Body of pancreas (tissue), 4 donors: ENCODE measurements at regions not wholly inside any gene's neighbourhood (a gene's known extent, or its start where the extent isn't known, plus 50 kb on each side); places are given as distances from the start of the nearest gene placed in this dataset.

Source experiments
- ATAC-seq: fragments of 150-250 bp; one replicate; pipeline ENCODE4 v1.9.1; 2016
- DNase-seq, 4 donors: peaks; one replicate each; pipeline ENCODE4 v3.0.0-alpha.2; 2019
- H3K27ac ChIP-seq, 4 donors: fragments of 200-600 bp; sonication (generic); 1 replicate in 3 of 4; 2 replicates in 1 of 4; pipeline versions ENCODE4 v1.5.1 to v1.6.1; 2016 to 2019; ENCODE audit warnings: mild to moderate bottlenecking in 1 of 4, mixed read lengths in 1 of 4, moderate library complexity in 1 of 4
- H3K27me3 ChIP-seq, 2 donors: fragments of 200-600 bp; sonication (generic); one replicate each; pipeline ENCODE4 v1.6.0; 2016; ENCODE audit warnings: mild to moderate bottlenecking in 1 of 2
- H3K36me3 ChIP-seq, 2 donors: fragments of 200-600 bp; sonication (generic); replicated peaks in 1 of 2; 2 replicates each; pipeline ENCODE4 v1.5.1; 2016; ENCODE audit warnings: low read depth in 2 of 2; ENCODE audit not compliant: insufficient read depth in 1 of 2
- H3K4me1 ChIP-seq: fragments of 200-600 bp; sonication (generic); one replicate; pipeline ENCODE4 v1.6.0; 2016
- H3K4me3 ChIP-seq, 2 donors: fragments of 200-600 bp; sonication (generic); 1 replicate in 1 of 2; 2 replicates in 1 of 2; pipeline ENCODE4 v1.5.1; 2016 to 2019
- H3K9me3 ChIP-seq, 3 donors: fragments of 200-600 bp; sonication (generic); 1 replicate in 2 of 3; 2 replicates in 1 of 3; pipeline ENCODE4 v1.5.1; 2016
- CTCF ChIP-seq, 7 experiments: fragments of 450-650 bp in 4 of 7; fragments of 200-600 bp in 3 of 7; sonication (generic) in 3 of 7; IDR thresholded peaks; one replicate each; pipeline ENCODE4 v1.5.1; 2016 to 2019; ENCODE audit warnings: antibody characterized with exemption in 7 of 7
- POLR2A ChIP-seq, 3 donors: fragments of 450-650 bp; IDR thresholded peaks; one replicate each; pipeline ENCODE4 v1.6.1; 2016; ENCODE audit warnings: antibody characterized with exemption in 3 of 3, mild to moderate bottlenecking in 2 of 3
- WGBS, 2 donors: methylation state at CpG; one replicate each; pipeline ENCODE4 v1.1.5; 2017; 5-methylcytosine and 5-hydroxymethylcytosine counted together
- intact Hi-C: fragments of 100-400 bp; cut with DNase I; formaldehyde crosslinking; loops from one replicate; pipeline ENCODE4 v1.15.1; 2023

GRCh38 chr3:10763248-10763620, 52.8 kb upstream of the SLC6A11 start:
- intact Hi-C loops: loop anchor here (10.0 kb wide), 1 partner anchor 122 kb away; no protein-coding TSS in a partner anchor
- Histone ChIP-seq H3K4me3 (no peak overlapping the region), H3K4me1 (no peaks in the 10 kb centered on the region), H3K27me3 (no peaks in the 10 kb centered on the region), H3K36me3 (no peaks in the 10 kb centered on the region), H3K27ac (no peak overlapping the region), H3K9me3 (no peaks in the 10 kb centered on the region)
- ATAC-seq (no peak), DNase-seq (no peak)
- TF ChIP-seq CTCF (IDR thresholded peaks at IDR 0.05) (no peak), POLR2A (IDR thresholded peaks at IDR 0.05) (no peak)
- WGBS, 2 donors: 73 to 77% methylated on average over 9 of the region's 9 CpGs

- Histone ChIP-seq H3K4me1 (no peaks in the 10 kb centered on the region), H3K27me3 (no peaks in the 10 kb centered on the region), H3K27ac (no peak overlapping the region), H3K4me3 (no peak overlapping the region), H3K9me3 (no peaks in the 10 kb centered on the region), H3K36me3 (no peaks in the 10 kb centered on the region)
- ATAC-seq: no peak
- WGBS, 2 donors: 75 to 81% methylated on average over 5 to 10 of the region's 10 CpGs
- no peak for DNase-seq
- intact Hi-C loops: loop anchor here (10.0 kb wide), 1 partner anchor 121 kb away; no protein-coding TSS in a partner anchor
- TF ChIP-seq POLR2A (IDR thresholded peaks at IDR 0.05): no peak
- no peak for TF ChIP-seq CTCF (IDR thresholded peaks at IDR 0.05)
These were observed 52.2 kb upstream of the SLC6A11 start for GRCh38 chr3:10763817-10764258.

- 35 to 36% methylated on average over 16 to 32 of the region's 32 CpGs for WGBS, 2 donors
- DNase-seq (no peak), ATAC-seq (no peak)
- Histone ChIP-seq H3K4me3 (no peak overlapping the region), H3K9me3 (no peaks in the 10 kb centered on the region), H3K27me3 (no peaks in the 10 kb centered on the region), H3K27ac (no peak overlapping the region), H3K4me1 (no peaks in the 10 kb centered on the region), H3K36me3 (no peaks in the 10 kb centered on the region)
- intact Hi-C loops: loop anchor here (10.0 kb wide), 1 partner anchor 120 kb away; no protein-coding TSS in a partner anchor
- TF ChIP-seq CTCF (IDR thresholded peaks at IDR 0.05): no peak
- TF ChIP-seq POLR2A (IDR thresholded peaks at IDR 0.05): no peak
These were observed 51.6 kb upstream of the SLC6A11 start for GRCh38 chr3:10764259-10765051.

GRCh38 chr3:10766049-10766705, 49.9 kb upstream of the SLC6A11 start:
- H3K9me3 ChIP-seq: no peaks in the 10 kb centered on the region
- TF ChIP-seq POLR2A (IDR thresholded peaks at IDR 0.05) (no peak), CTCF (IDR thresholded peaks at IDR 0.05) (no peak)
- H3K27me3 ChIP-seq: no peaks in the 10 kb centered on the region
- no peaks in the 10 kb centered on the region for H3K36me3 ChIP-seq
- intact Hi-C loops: loop anchor here (10.0 kb wide), 1 partner anchor 119 kb away; no protein-coding TSS in a partner anchor
- no peak overlapping the region for H3K4me3 ChIP-seq
- no peaks in the 10 kb centered on the region for H3K4me1 ChIP-seq
- DNase-seq: no peak
- no peak overlapping the region for H3K27ac ChIP-seq
- no peak for ATAC-seq
- WGBS, 2 donors: 52 to 54% methylated on average over 4 of the region's 4 CpGs
